H9 (cell line): ENCODE measurements at regions not wholly inside any gene's neighbourhood (a gene's known extent, or its start where the extent isn't known, plus 50 kb on each side); places are given as distances from the start of the nearest gene placed in this dataset.

ENCODE experiments used
- DNase-seq: peaks from one replicate; pipeline ENCODE4 v3.0.0-alpha.2; 2017
- H2AFZ ChIP-seq: one replicate; pipeline ENCODE4 v1.6.1; 2013; ENCODE audit warnings: mild to moderate bottlenecking, low read length, control low read depth, moderate library complexity
- H2AK5ac ChIP-seq: 2 replicates; pipeline ENCODE4 v1.6.1; 2013; ENCODE audit warnings: low read length, control low read depth, mixed read lengths; ENCODE audit not compliant: insufficient read length
- H2BK120ac ChIP-seq: one replicate; pipeline ENCODE4 v1.6.1; 2013; ENCODE audit warnings: low read depth, mild to moderate bottlenecking, low read length, control low read depth, inconsistent platforms; ENCODE audit not compliant: poor library complexity, severe bottlenecking
- H2BK12ac ChIP-seq: 2 replicates; pipeline ENCODE4 v1.6.1; 2013; ENCODE audit warnings: low read length, control low read depth, mixed read lengths, low read depth; ENCODE audit not compliant: insufficient read length
- H2BK15ac ChIP-seq: 2 replicates; pipeline ENCODE4 v1.6.1; 2013; ENCODE audit warnings: low read depth, low read length, control low read depth
- H2BK20ac ChIP-seq: one replicate; pipeline ENCODE4 v1.6.1; 2013; ENCODE audit warnings: low read depth, mild to moderate bottlenecking, low read length, control low read depth, inconsistent platforms; ENCODE audit not compliant: poor library complexity, severe bottlenecking
- H2BK5ac ChIP-seq: 2 replicates; pipeline ENCODE4 v1.6.1; 2013; ENCODE audit warnings: low read length, control low read depth, mixed read lengths; ENCODE audit not compliant: insufficient read length
- H3K14ac ChIP-seq: 2 replicates; pipeline ENCODE4 v1.6.1; 2013; ENCODE audit warnings: low read length, control low read depth; ENCODE audit not compliant: insufficient read depth
- H3K18ac ChIP-seq: 2 replicates; pipeline ENCODE4 v1.6.1; 2013; ENCODE audit warnings: low read depth, mild to moderate bottlenecking, mixed read lengths, low read length, control low read depth; ENCODE audit not compliant: insufficient read length
- H3K23ac ChIP-seq: 2 replicates; pipeline ENCODE4 v1.6.1; 2013; ENCODE audit warnings: low read length, control low read depth, mixed read lengths, low read depth; ENCODE audit not compliant: insufficient read length
- H3K23me2 ChIP-seq: 2 replicates; pipeline ENCODE4 v1.6.1; 2013; ENCODE audit warnings: low read depth, mild to moderate bottlenecking, mixed read lengths, low read length, control low read depth; ENCODE audit not compliant: insufficient read length, poor library complexity, severe bottlenecking
- H3K27ac ChIP-seq: 2 replicates; pipeline ENCODE4 v1.5.1; 2013; ENCODE audit warnings: low read length, control low read depth, mixed read lengths, low read depth; ENCODE audit not compliant: insufficient read length
- H3K27me3 ChIP-seq: 2 replicates; pipeline ENCODE4 v1.6.1; 2013; ENCODE audit warnings: low read length, control low read depth, inconsistent platforms; ENCODE audit not compliant: insufficient read depth
- H3K4ac ChIP-seq: 2 replicates; pipeline ENCODE4 v1.6.1; 2013; ENCODE audit warnings: low read depth, mild to moderate bottlenecking, control low read depth, inconsistent platforms, low read length, moderate library complexity
- H3K4me1 ChIP-seq: 2 replicates; pipeline ENCODE4 v1.6.1; 2013; ENCODE audit warnings: low read length, control low read depth, inconsistent platforms; ENCODE audit not compliant: insufficient read depth
- H3K4me2 ChIP-seq: 2 replicates; pipeline ENCODE4 v1.6.1; 2013; ENCODE audit warnings: low read length, control low read depth, mixed read lengths; ENCODE audit not compliant: insufficient read length, insufficient read depth
- H3K56ac ChIP-seq: 2 replicates; pipeline ENCODE4 v1.6.1; 2013; ENCODE audit warnings: low read depth, mild to moderate bottlenecking, mixed read lengths, low read length, control low read depth; ENCODE audit not compliant: insufficient read length
- H3K79me1 ChIP-seq: 2 replicates; pipeline ENCODE4 v1.6.1; 2013; ENCODE audit warnings: low read depth, mild to moderate bottlenecking, moderate library complexity, low read length, control low read depth, inconsistent platforms; ENCODE audit not compliant: insufficient read depth, poor library complexity, severe bottlenecking
- H3K79me2 ChIP-seq: 2 replicates; pipeline ENCODE4 v1.6.1; 2013; ENCODE audit warnings: low read length, control low read depth, inconsistent platforms; ENCODE audit not compliant: insufficient read depth
- H3K9ac ChIP-seq: 2 replicates; pipeline ENCODE4 v1.6.1; 2013; ENCODE audit warnings: low read length, control low read depth, mixed read lengths; ENCODE audit not compliant: insufficient read length; ENCODE audit errors: extremely low read depth
- H3K9me3 ChIP-seq: one replicate; pipeline ENCODE4 v1.6.1; 2013; ENCODE audit warnings: low read depth, low read length, inconsistent platforms; ENCODE audit not compliant: control insufficient read depth
- H3T11ph ChIP-seq: one replicate; pipeline ENCODE4 v1.6.1; 2013; ENCODE audit warnings: mild to moderate bottlenecking, low read length, control low read depth, inconsistent platforms
- H4K20me1 ChIP-seq: one replicate; pipeline ENCODE4 v1.6.1; 2013; ENCODE audit not compliant: control insufficient read depth, insufficient read length, insufficient read depth
- H4K5ac ChIP-seq: 2 replicates; pipeline ENCODE4 v1.6.1; 2013; ENCODE audit warnings: low read depth, mild to moderate bottlenecking, mixed read lengths, low read length, control low read depth; ENCODE audit not compliant: insufficient read length
- H4K8ac ChIP-seq: replicated peaks from 2 replicates; pipeline ENCODE4 v1.6.1; 2013; ENCODE audit warnings: low read length, control low read depth, mixed read lengths, low read depth; ENCODE audit not compliant: insufficient read length
- H4K91ac ChIP-seq: 2 replicates; pipeline ENCODE4 v1.6.1; 2013; ENCODE audit warnings: low read depth, mild to moderate bottlenecking, moderate library complexity, mixed read lengths, low read length, control low read depth; ENCODE audit not compliant: insufficient read length
- H3K27ac Mint-ChIP-seq, 3 experiments: 2 replicates in 2 of 3; 3 replicates in 1 of 3; pipeline ENCODE4 v1.8.0; 2020 to 2021; ENCODE audit warnings: mixed read lengths in 3 of 3, mild to moderate bottlenecking in 1 of 3, moderate library complexity in 1 of 3
- H3K27me3 Mint-ChIP-seq: 2 replicates; pipeline ENCODE4 v1.8.0; 2021; ENCODE audit warnings: low read depth, mild to moderate bottlenecking, moderate library complexity, mixed read lengths
- H3K36me3 Mint-ChIP-seq, 3 experiments: 2 replicates in 2 of 3; 3 replicates in 1 of 3; pipeline ENCODE4 v1.8.0; 2020 to 2021; ENCODE audit warnings: low read depth in 3 of 3, mixed read lengths in 3 of 3; ENCODE audit not compliant: insufficient read depth in 1 of 3
- H3K4me1 Mint-ChIP-seq, 2 experiments: 2 replicates each; pipeline ENCODE4 v1.8.0; 2020; ENCODE audit warnings: mixed read lengths in 2 of 2
- H3K4me3 Mint-ChIP-seq, 2 experiments: 2 replicates in 1 of 2; 3 replicates in 1 of 2; pipeline ENCODE4 v1.8.0; 2020 to 2021; ENCODE audit warnings: mild to moderate bottlenecking in 2 of 2, mixed read lengths in 2 of 2, moderate library complexity in 1 of 2
- H3K9me3 Mint-ChIP-seq, 2 experiments: 2 replicates in 1 of 2; 3 replicates in 1 of 2; pipeline ENCODE4 v1.8.0; 2020; ENCODE audit warnings: mild to moderate bottlenecking in 2 of 2, mixed read lengths in 2 of 2, moderate library complexity in 1 of 2
- WGBS: extraction: QIAGEN DNeasy Blood & Tissue Kit; methylation state at CpG from one replicate; pipeline ENCODE4 v1.1.7; 2013; ENCODE audit warnings: missing lambda C conversion rate, low lambda C conversion rate, mixed read lengths; ENCODE audit not compliant: insufficient read length; ENCODE audit errors: extremely low coverage; 5-methylcytosine and 5-hydroxymethylcytosine counted together
- TF ChIP-seq, protein P1 (sequence below): fragments of 200-600 bp; sonication (generic); conservative IDR thresholded peaks from 3 replicates; pipeline ENCODE4 v1.8.0; 2021; ENCODE audit warnings: antibody characterized with exemption, mild to moderate bottlenecking

DNA sequence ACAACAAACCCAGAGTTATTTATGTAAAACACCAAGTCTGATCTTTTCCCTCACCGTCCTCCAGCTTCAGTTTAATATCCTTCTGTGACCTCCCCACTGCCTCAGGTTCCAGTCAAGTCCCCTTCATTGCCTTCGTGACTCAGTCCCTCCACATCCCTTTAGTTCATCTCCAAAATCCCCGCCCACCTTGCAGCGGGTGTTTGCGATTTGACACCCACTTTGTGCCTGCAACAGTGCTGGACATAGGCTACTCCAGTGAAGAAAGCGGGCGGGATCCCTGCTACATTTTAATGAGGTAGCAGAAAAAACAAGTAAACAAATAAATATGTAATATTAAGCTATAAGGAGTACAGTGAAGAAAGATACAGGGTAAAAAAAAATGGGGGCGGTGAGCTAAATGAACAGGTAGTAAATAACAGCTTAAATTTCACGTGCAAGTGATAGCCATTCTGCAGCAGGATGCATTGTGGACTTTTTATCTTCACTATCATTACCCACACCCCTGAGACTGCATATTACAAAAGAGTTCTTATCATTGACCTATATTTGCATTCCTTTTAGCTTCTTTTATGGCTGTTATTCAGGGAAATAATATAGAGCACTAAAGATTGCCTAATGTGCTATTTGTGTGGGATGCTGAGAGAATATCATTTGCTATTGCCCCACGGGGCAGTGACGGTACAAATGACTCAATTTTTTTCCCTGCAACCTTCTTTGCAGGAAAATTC is 222.8 kb upstream of the NUDT4 start:
- no peak overlapping the region for H3T11ph ChIP-seq
- no peak overlapping the region for H3K18ac ChIP-seq
- Mint-ChIP-seq H3K9me3 (peaks cover 20 to 21% of the 10 kb centered on the region in 2 experiments), H3K27me3 (no peaks in the 10 kb centered on the region; the same call in 1 of the 2 replicates), H3K27ac (no peak overlapping the region; a peak in 1 of 7 replicates), H3K4me3 (no peak overlapping the region), H3K36me3 (peaks cover 0 to 13% (median 6%) of the 10 kb centered on the region in 3 experiments; a peak in 4 of 7 replicates), H3K4me1 (0 out of 4 replicates have a peak, but pooled peaks cover 0 to 2% of the 10 kb centered on the region in 2 experiments)
- no peaks in the 10 kb centered on the region for H3K4me1 ChIP-seq
- H3K27me3 ChIP-seq: no peaks in the 10 kb centered on the region
- TF ChIP-seq, protein P1, sequence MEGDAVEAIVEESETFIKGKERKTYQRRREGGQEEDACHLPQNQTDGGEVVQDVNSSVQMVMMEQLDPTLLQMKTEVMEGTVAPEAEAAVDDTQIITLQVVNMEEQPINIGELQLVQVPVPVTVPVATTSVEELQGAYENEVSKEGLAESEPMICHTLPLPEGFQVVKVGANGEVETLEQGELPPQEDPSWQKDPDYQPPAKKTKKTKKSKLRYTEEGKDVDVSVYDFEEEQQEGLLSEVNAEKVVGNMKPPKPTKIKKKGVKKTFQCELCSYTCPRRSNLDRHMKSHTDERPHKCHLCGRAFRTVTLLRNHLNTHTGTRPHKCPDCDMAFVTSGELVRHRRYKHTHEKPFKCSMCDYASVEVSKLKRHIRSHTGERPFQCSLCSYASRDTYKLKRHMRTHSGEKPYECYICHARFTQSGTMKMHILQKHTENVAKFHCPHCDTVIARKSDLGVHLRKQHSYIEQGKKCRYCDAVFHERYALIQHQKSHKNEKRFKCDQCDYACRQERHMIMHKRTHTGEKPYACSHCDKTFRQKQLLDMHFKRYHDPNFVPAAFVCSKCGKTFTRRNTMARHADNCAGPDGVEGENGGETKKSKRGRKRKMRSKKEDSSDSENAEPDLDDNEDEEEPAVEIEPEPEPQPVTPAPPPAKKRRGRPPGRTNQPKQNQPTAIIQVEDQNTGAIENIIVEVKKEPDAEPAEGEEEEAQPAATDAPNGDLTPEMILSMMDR: no peak
- H2BK20ac ChIP-seq: no peak overlapping the region
- no peak overlapping the region for H4K8ac ChIP-seq
- H2AFZ ChIP-seq: no peak overlapping the region
- no peak overlapping the region for H3K9ac ChIP-seq
- H3K4ac ChIP-seq: no peak overlapping the region
- H2BK15ac ChIP-seq: no peak overlapping the region
- no peak overlapping the region for H3K56ac ChIP-seq
- no peak overlapping the region for H3K27ac ChIP-seq
- H3K14ac ChIP-seq: no peak overlapping the region
- no peak overlapping the region for H2AK5ac ChIP-seq
- H2BK12ac ChIP-seq: no peak overlapping the region
- no peak overlapping the region for H3K23ac ChIP-seq
- H4K5ac ChIP-seq: no peak overlapping the region
- no peak for DNase-seq
- no peaks in the 10 kb centered on the region for H3K79me2 ChIP-seq
- no peak overlapping the region for H2BK5ac ChIP-seq
- H3K79me1 ChIP-seq: no peaks in the 10 kb centered on the region
- H3K9me3 ChIP-seq: no peaks in the 10 kb centered on the region
- H3K4me2 ChIP-seq: no peak overlapping the region
- H4K20me1 ChIP-seq: no peaks in the 10 kb centered on the region
- WGBS: no CpG with 5 or more reads among the region's 11 CpGs
- H3K23me2 ChIP-seq: no peaks in the 10 kb centered on the region
- no peak overlapping the region for H2BK120ac ChIP-seq
- H4K91ac ChIP-seq: no peak overlapping the region
